Endothelial cell of hepatic sinusoid (primary cell): ENCODE measurements at regions not wholly inside any gene's neighbourhood (a gene's known extent, or its start where the extent isn't known, plus 50 kb on each side); places are given as distances from the start of the nearest gene placed in this dataset.

Experiments used
- in situ Hi-C: cut with HindIII; loops from 2 replicates; pipeline ENCODE4 v1.10.0; 2017; ENCODE audit warnings: low sequenced_read_pairs

- in situ Hi-C loops = no loop called here
Observed at GRCh38 chr9:515665-516064, 301.0 kb downstream of the DOCK8 start.

- in situ Hi-C loops = no loop called here
Observed at GRCh38 chr9:517993-518392, 303.3 kb downstream of the DOCK8 start.

GRCh38 chr9:518540-518939, 303.9 kb downstream of the DOCK8 start:
- in situ Hi-C loops = no loop called here

GRCh38 chr9:519579-519978, 304.9 kb downstream of the DOCK8 start:
- in situ Hi-C loops = no loop called here

- in situ Hi-C loops = no loop called here
Observed at GRCh38 chr9:520302-520701, 305.6 kb downstream of the DOCK8 start.

GRCh38 chr9:522190-522589, 307.5 kb downstream of the DOCK8 start:
- in situ Hi-C loops = no loop called here

GRCh38 chr9:522658-523057, 308.0 kb downstream of the DOCK8 start:
- in situ Hi-C loops = no loop called here

GRCh38 chr9:523444-523843, 308.8 kb downstream of the DOCK8 start:
- in situ Hi-C loops = no loop called here

- in situ Hi-C loops = no loop called here
Observed at GRCh38 chr9:524008-524407, 309.3 kb downstream of the DOCK8 start.

GRCh38 chr9:526904-527591, 312.4 kb downstream of the DOCK8 start:
- in situ Hi-C loops = no loop called here

- in situ Hi-C loops = no loop called here
Observed at GRCh38 chr9:529731-530130, 311.8 kb upstream of the DMRT1 start.

GRCh38 chr9:530681-531080, 310.8 kb upstream of the DMRT1 start:
- in situ Hi-C loops = no loop called here

GRCh38 chr9:532707-533106, 308.8 kb upstream of the DMRT1 start:
- in situ Hi-C loops = no loop called here

GRCh38 chr9:534886-535285, 306.6 kb upstream of the DMRT1 start:
- in situ Hi-C loops = no loop called here

- in situ Hi-C loops = no loop called here
Observed at GRCh38 chr9:535356-535755, 306.1 kb upstream of the DMRT1 start.

- in situ Hi-C loops = no loop called here
Observed at GRCh38 chr9:536597-537511, 304.6 kb upstream of the DMRT1 start.

- in situ Hi-C loops = no loop called here
Observed at GRCh38 chr9:543478-543877, 298.0 kb upstream of the DMRT1 start.

GRCh38 chr9:545480-545879, 296.0 kb upstream of the DMRT1 start:
- in situ Hi-C loops = no loop called here

- in situ Hi-C loops = no loop called here
Observed at GRCh38 chr9:546235-546634, 295.3 kb upstream of the DMRT1 start.

GRCh38 chr9:546797-547223, 294.7 kb upstream of the DMRT1 start:
- in situ Hi-C loops = no loop called here

GRCh38 chr9:547314-547713, 294.2 kb upstream of the DMRT1 start:
- in situ Hi-C loops = no loop called here

GRCh38 chr9:549455-549997, 292.0 kb upstream of the DMRT1 start:
- in situ Hi-C loops = no loop called here
